ENCODE measurements at regions not wholly inside any gene's neighbourhood (a gene's known extent, or its start where the extent isn't known, plus 50 kb on each side); places are given as distances from the start of the nearest gene placed in this dataset.

- peak in 1 of 2 experiments; percentile 11 for DNase-seq (ENCODE audit: low read depth in 2 of 2)
These were observed 365.7 kb upstream of the CADM1 start for GRCh38 chr11:115869780-115870431.

GRCh38 chr11:115869131-115869530 lies 364.9 kb upstream of the CADM1 start:
- no peak for DNase-seq (ENCODE audit: low read depth in 2 of 2)

- DNase-seq (ENCODE audit: low read depth in 2 of 2), result no peak
These were observed 356.0 kb upstream of the CADM1 start for GRCh38 chr11:115860246-115860645.

DNA sequence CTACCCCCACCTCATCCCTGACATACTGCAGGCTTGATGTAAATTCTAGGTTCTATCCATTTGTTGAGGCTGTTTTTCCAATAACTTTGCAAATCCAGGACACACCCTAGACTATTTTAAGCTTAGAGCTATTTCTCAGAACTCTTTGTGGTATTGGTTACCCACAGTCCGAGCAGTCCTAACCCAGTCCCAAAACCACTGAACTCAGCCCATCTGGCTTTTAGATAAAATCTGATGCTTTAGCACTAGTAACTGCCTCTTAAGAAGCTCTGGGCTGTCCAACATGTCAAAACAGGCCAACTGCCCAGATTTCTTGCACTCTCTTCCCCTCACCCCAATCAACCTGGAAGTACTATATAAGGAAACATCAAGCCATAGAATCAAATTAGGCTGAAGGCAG lies 344.4 kb upstream of the CADM1 start:
- DNase-seq (ENCODE audit: low read depth in 2 of 2), result no peak

GRCh38 chr11:115848080-115848479 lies 343.9 kb upstream of the CADM1 start:
- DNase-seq (ENCODE audit: low read depth in 2 of 2), result no peak

- no peak for DNase-seq (ENCODE audit: low read depth in 2 of 2)
These were observed 341.7 kb upstream of the CADM1 start for GRCh38 chr11:115845872-115846271.

GRCh38 chr11:115843685-115844084 lies 339.5 kb upstream of the CADM1 start:
- DNase-seq (ENCODE audit: low read depth in 2 of 2), result no peak

- DNase-seq (ENCODE audit: low read depth in 2 of 2), result no peak
These were observed 338.9 kb upstream of the CADM1 start for GRCh38 chr11:115843111-115843510.

DNA sequence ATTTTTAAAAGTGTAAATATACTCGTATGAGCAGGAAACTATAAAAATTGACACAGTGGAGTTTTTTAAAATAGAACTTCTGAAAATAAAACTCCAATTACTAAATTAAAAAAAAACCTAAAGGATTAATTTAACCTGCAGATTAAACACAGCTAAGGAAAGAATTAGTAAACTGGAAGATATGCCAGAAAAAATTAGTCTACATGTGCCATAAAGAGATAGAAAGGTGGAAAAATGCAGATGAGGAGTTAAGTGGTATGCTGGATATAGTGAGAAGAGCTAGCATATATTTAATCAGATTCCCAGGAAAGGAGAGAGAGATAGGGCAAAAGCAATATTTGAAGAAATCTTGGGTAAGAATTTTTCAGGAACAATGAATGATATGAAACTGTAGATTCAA lies 315.8 kb upstream of the CADM1 start:
- no peak for DNase-seq (ENCODE audit: low read depth in 2 of 2)

DNA sequence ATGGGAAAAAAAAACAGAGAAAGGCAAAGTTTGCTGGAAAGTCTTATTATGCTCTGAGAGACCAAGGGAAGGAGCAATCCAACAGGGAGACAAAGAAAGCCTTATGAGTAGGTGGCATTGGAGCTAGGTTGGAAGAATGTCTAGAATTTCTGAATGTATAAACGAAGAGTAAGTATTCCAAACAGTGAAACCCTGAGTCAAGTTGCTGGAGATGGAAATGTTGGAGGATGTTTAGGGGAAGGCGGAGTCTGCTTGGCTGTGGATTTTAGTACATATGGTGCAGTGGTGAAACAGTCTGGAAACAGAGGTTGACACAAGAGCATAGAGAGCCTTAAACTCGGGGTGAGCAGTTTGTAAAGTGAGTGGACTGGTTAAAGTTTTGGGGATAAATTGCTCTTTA lies 314.8 kb upstream of the CADM1 start:
- no peak for DNase-seq (ENCODE audit: low read depth in 2 of 2)

DNA sequence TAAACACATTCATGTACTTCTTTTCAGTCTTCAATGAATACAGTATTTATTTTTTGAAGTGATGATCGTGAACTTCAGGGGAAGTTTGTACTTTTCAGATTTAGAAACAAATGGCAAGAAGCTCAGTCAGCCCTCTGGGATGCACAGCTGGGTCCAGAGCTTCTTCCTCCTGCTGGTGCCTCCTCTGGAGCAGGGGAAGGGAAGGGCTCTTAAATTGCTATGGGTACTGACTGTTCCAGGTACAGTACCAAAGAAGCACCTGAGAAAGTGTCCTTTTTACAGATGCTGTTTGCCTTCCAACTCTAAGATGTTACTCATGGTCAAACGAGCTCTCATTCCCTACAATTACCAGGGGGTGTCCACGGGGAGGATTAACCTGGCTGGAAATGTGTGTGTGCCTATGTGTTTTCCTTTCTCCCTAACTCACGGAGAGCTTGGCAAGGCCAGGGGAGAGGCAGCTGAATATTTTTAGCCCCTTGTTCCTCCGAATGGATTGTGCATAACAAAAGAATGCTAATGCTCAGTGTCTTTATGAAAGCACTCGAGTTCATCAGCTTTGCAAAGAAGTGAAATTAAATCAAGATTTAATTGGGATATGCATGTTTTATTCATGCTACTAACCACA lies 313.7 kb upstream of the CADM1 start:
- DNase-seq (ENCODE audit: low read depth in 2 of 2), result no peak

GRCh38 chr11:115808351-115808940 lies 304.2 kb upstream of the CADM1 start:
- DNase-seq (ENCODE audit: low read depth in 2 of 2), result no peak

GRCh38 chr11:115806056-115806455 lies 301.8 kb upstream of the CADM1 start:
- DNase-seq (ENCODE audit: low read depth in 2 of 2), result no peak

DNA sequence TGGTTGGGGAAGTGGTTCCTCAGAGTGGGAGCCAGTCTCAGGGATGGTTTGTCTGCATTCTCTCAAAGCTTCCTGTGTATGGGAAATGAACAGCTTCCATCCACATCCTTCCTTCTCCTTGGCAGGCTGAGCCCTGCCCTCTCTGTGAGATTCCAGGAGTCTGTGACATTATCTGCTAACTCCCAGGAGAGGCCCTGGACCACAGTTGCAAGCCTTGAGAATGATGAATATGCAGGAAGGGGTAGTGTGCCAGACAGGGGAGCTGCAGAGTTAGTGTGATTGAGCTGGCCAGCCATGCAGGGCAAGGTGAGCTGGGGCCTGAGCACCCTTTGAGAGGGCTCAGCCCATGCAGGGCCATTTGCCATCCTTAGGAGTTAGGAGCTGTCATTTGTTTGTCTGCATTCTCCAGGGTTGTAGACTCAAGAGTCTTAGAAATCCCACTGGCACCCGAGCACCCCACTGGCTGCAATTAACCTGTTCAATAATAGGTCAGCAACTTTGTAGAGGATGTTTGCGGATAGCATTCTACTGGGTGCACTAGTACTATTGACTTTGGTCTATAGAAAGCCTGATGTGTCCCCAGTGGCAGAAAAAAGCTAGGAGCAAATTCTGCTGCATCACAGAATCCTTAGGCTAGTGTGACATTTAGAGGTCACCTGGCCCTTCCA lies 299.0 kb upstream of the CADM1 start:
- DNase-seq (ENCODE audit: low read depth in 2 of 2), result no peak

DNA sequence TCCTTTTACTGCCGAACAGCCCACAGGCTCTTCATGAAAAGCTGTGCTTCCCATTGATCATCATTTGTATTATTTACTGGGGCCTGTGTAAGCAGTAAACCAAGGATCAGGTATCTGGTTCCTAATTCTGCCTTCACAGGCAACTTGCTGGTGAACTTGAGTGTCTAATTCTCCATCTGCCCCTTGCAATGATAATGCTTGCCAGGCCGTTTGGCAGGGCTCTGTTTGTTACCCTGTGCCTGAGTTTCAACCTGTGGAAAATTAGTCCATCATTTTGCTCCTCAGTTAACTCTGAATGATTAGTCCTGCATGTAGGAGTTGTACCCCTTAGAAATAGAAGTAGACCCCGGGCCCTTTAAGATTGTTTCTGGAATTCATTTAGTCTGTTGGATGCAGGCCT lies 298.4 kb upstream of the CADM1 start:
- DNase-seq (ENCODE audit: low read depth in 2 of 2), result no peak

GRCh38 chr11:115792903-115793302 lies 288.7 kb upstream of the CADM1 start:
- no peak for DNase-seq (ENCODE audit: low read depth in 2 of 2)

GRCh38 chr11:115787302-115787701 lies 283.1 kb upstream of the CADM1 start:
- DNase-seq (ENCODE audit: low read depth in 2 of 2), result no peak

- DNase-seq (ENCODE audit: low read depth in 2 of 2), result no peak
These were observed 280.7 kb upstream of the CADM1 start for GRCh38 chr11:115784796-115785521.

GRCh38 chr11:115780646-115781362 lies 276.6 kb upstream of the CADM1 start:
- DNase-seq (ENCODE audit: low read depth in 2 of 2), result no peak

- DNase-seq (ENCODE audit: low read depth in 2 of 2), result no peak
These were observed 274.9 kb upstream of the CADM1 start for GRCh38 chr11:115778928-115779650.

GRCh38 chr11:115776916-115777315 lies 272.7 kb upstream of the CADM1 start:
- DNase-seq (ENCODE audit: low read depth in 2 of 2), result no peak
